IMR-90 (cell line): ENCODE measurements at regions not wholly inside any gene's neighbourhood (a gene's known extent, or its start where the extent isn't known, plus 50 kb on each side); places are given as distances from the start of the nearest gene placed in this dataset.

Experiments
- ATAC-seq: fragments of 200-7000 bp; cut with Tn5 transposase; 2 replicates; pipeline ENCODE4 v1.9.1; 2020; ENCODE audit warnings: low read depth, mild to moderate bottlenecking, moderate library complexity
- BruUV-seq: library from RNA; stranded (reverse); fragments of 400-500 nt; replicated peaks from 2 replicates; lab custom pipeline; 2021; lab: Mats Ljungman, UMichigan
- CTCF ChIA-PET: fragments of 300-600 bp; formaldehyde crosslinking; extraction: SDS; loops from one replicate; lab custom pipeline; 2021; ENCODE audit warnings: antibody characterized with exemption; lab: Yijun Ruan, JAX
- POLR2A ChIA-PET: fragments of 300-600 bp; sonication (Branson Sonifier 250); formaldehyde crosslinking; loops from one replicate; lab custom pipeline; 2022; ENCODE audit warnings: antibody characterized with exemption; ENCODE audit not compliant: unreplicated experiment; lab: Charles Lee
- DNase-seq: peaks from one replicate; pipeline ENCODE4 v3.0.0; 2013
- H2AFZ ChIP-seq: replicated peaks from 2 replicates; pipeline ENCODE3; 2013; ENCODE audit warnings: low read length, mild to moderate bottlenecking; ENCODE audit not compliant: poor library complexity
- H2AK5ac ChIP-seq: 2 replicates; pipeline ENCODE4 v1.6.1; 2013; ENCODE audit warnings: low read depth, low read length, inconsistent platforms
- H2AK9ac ChIP-seq: replicated peaks from 2 replicates; pipeline ENCODE3; 2013; ENCODE audit warnings: mild to moderate bottlenecking, low read depth, low read length, moderate library complexity; ENCODE audit not compliant: poor library complexity
- H2BK120ac ChIP-seq: 2 replicates; pipeline ENCODE4 v1.6.1; 2013; ENCODE audit warnings: low read depth, low read length, inconsistent platforms
- H2BK15ac ChIP-seq: 3 replicates; pipeline ENCODE4 v1.6.1; 2013; ENCODE audit warnings: low read depth, low read length, inconsistent platforms
- H2BK20ac ChIP-seq: 2 replicates; pipeline ENCODE4 v1.6.1; 2013; ENCODE audit warnings: low read depth, mild to moderate bottlenecking, inconsistent platforms, low read length, moderate library complexity
- H2BK5ac ChIP-seq: 2 replicates; pipeline ENCODE4 v1.6.1; 2013; ENCODE audit warnings: mild to moderate bottlenecking, low read depth, low read length, inconsistent platforms; ENCODE audit not compliant: poor library complexity, severe bottlenecking
- H3K14ac ChIP-seq: replicated peaks from 2 replicates; pipeline ENCODE4 v1.6.1; 2013; ENCODE audit warnings: low read depth, low read length, inconsistent platforms
- H3K18ac ChIP-seq: 2 replicates; pipeline ENCODE4 v1.6.1; 2013; ENCODE audit warnings: low read depth, low read length, control low read depth
- H3K23ac ChIP-seq: 2 replicates; pipeline ENCODE4 v1.6.1; 2013; ENCODE audit warnings: low read depth, low read length, inconsistent platforms
- H3K27ac ChIP-seq: 2 replicates; pipeline ENCODE4 v1.5.1; 2013; ENCODE audit warnings: mild to moderate bottlenecking, control low read depth, low read length; ENCODE audit not compliant: insufficient read depth
- H3K27me3 ChIP-seq: 2 replicates; pipeline ENCODE4 v1.6.1; 2013; ENCODE audit warnings: low read length; ENCODE audit not compliant: control insufficient read depth, insufficient read depth
- H3K36me3 ChIP-seq: 2 replicates; pipeline ENCODE4 v1.6.1; 2013; ENCODE audit warnings: low read length, mixed read lengths; ENCODE audit not compliant: control insufficient read depth, insufficient read depth
- H3K4ac ChIP-seq: 2 replicates; pipeline ENCODE4 v1.6.1; 2013; ENCODE audit warnings: low read depth, low read length, inconsistent platforms
- H3K4me1 ChIP-seq: 2 replicates; pipeline ENCODE4 v1.6.1; 2013; ENCODE audit warnings: low read length, mixed read lengths; ENCODE audit not compliant: control insufficient read depth, insufficient read depth
- H3K4me2 ChIP-seq: 2 replicates; pipeline ENCODE4 v1.6.1; 2013; ENCODE audit warnings: low read depth, mild to moderate bottlenecking, control low read depth, low read length, moderate library complexity
- H3K4me3 ChIP-seq: 2 replicates; pipeline ENCODE4 v1.5.1; 2013; ENCODE audit warnings: low read depth, mild to moderate bottlenecking, control low read depth, low read length, moderate library complexity; ENCODE audit not compliant: insufficient read depth
- H3K56ac ChIP-seq: 2 replicates; pipeline ENCODE4 v1.6.1; 2013; ENCODE audit warnings: low read length, inconsistent platforms; ENCODE audit not compliant: insufficient read depth; ENCODE audit errors: extremely low read depth
- H3K79me1 ChIP-seq, 2 experiments: 2 replicates each; pipeline ENCODE4 v1.6.1; 2013; ENCODE audit warnings: low read length in 2 of 2, inconsistent platforms in 1 of 2, low read depth in 1 of 2
- H3K9ac ChIP-seq: 2 replicates; pipeline ENCODE4 v1.6.1; 2013; ENCODE audit warnings: low read depth, low read length, control low read depth
- H3K9me1 ChIP-seq: 2 replicates; pipeline ENCODE4 v1.6.1; 2013; ENCODE audit warnings: low read length, inconsistent platforms; ENCODE audit not compliant: insufficient read depth
- H3K9me3 ChIP-seq: 2 replicates; pipeline ENCODE4 v1.6.1; 2013; ENCODE audit warnings: low read length; ENCODE audit not compliant: control insufficient read depth, insufficient read depth
- H4K20me1 ChIP-seq: 2 replicates; pipeline ENCODE4 v1.6.1; 2013; ENCODE audit warnings: low read length, inconsistent platforms; ENCODE audit not compliant: insufficient read depth
- H4K5ac ChIP-seq: 2 replicates; pipeline ENCODE4 v1.6.1; 2013; ENCODE audit warnings: mild to moderate bottlenecking, low read depth, low read length, control low read depth
- H4K8ac ChIP-seq, 2 experiments: 2 replicates each; pipeline ENCODE4 v1.6.1; 2013; ENCODE audit warnings: low read depth in 2 of 2, low read length in 2 of 2, control low read depth in 1 of 2, inconsistent platforms in 1 of 2
- H4K91ac ChIP-seq: 2 replicates; pipeline ENCODE4 v1.6.1; 2013; ENCODE audit warnings: low read depth, low read length, inconsistent platforms; ENCODE audit not compliant: insufficient read depth
- BHLHE40 ChIP-seq: fragments of 150-350 bp; IDR thresholded peaks from 2 replicates; pipeline ENCODE4 v1.6.1; 2016; ENCODE audit warnings: mild to moderate bottlenecking, low read depth, low read length
- CEBPB ChIP-seq: IDR thresholded peaks from 2 replicates; pipeline ENCODE4 v1.6.1; 2012; ENCODE audit warnings: low read depth, low read length, improper control_type of control experiment
- NFE2L2 ChIP-seq: fragments of 150-350 bp; IDR thresholded peaks from 2 replicates; pipeline ENCODE4 v1.6.1; 2016; ENCODE audit warnings: low read depth, mild to moderate bottlenecking, low read length
- RAD21 ChIP-seq: IDR thresholded peaks from 2 replicates; pipeline ENCODE4 v1.6.1; 2012; ENCODE audit warnings: low read length, improper control_type of control experiment
- RCOR1 ChIP-seq: IDR thresholded peaks from 2 replicates; pipeline ENCODE4 v1.6.1; 2012; ENCODE audit warnings: mild to moderate bottlenecking, low read length, improper control_type of control experiment; ENCODE audit not compliant: insufficient replicate concordance
- RFX5 ChIP-seq: IDR thresholded peaks from 2 replicates; pipeline ENCODE4 v1.8.0; 2012; ENCODE audit warnings: low read depth, mild to moderate bottlenecking, low read length, moderate library complexity
- SMC3 ChIP-seq: fragments of 150-350 bp; IDR thresholded peaks from 2 replicates; pipeline ENCODE4 v1.6.1; 2016; ENCODE audit warnings: low read depth, mild to moderate bottlenecking, antibody characterized with exemption, low read length, moderate library complexity
- WGBS, 2 experiments: methylation state at CpG; one replicate each; pipeline versions ENCODE4 v1.1.5 to v1.1.7; 2013; ENCODE audit warnings: missing lambda C conversion rate in 2 of 2; ENCODE audit not compliant: insufficient read length in 1 of 2; ENCODE audit errors: extremely low coverage in 2 of 2; 5-methylcytosine and 5-hydroxymethylcytosine counted together
- dilution Hi-C: fragments of 300-500 bp; cut with HindIII; formaldehyde crosslinking; loops from one replicate; pipeline ENCODE4 v1.14.3; 2018; ENCODE audit warnings: low sequenced_read_pairs; ENCODE audit not compliant: unreplicated experiment
- in situ Hi-C: fragments of 300-500 bp; cut with MboI; formaldehyde crosslinking; loops from 3 replicates; pipeline ENCODE4 v1.14.3; 2019; ENCODE audit warnings: low sequenced_read_pairs, inconsistent platforms, mixed read lengths
- intact Hi-C: fragments of 100-400 bp; cut with micrococcal nuclease; formaldehyde crosslinking; loops from 2 replicates; pipeline ENCODE4 v1.10.0; 2022
- TF ChIP-seq, protein P1 (sequence below): conservative IDR thresholded peaks from 2 replicates; pipeline ENCODE4 v1.5.1; 2012; ENCODE audit warnings: mild to moderate bottlenecking, low read depth, low read length, improper control_type of control experiment
- TF ChIP-seq, protein P2 (sequence below): fragments of 150-350 bp; IDR thresholded peaks from 2 replicates; pipeline ENCODE4 v1.6.1; 2016; ENCODE audit warnings: low read depth, mild to moderate bottlenecking, low read length, moderate library complexity, borderline replicate concordance

DNA sequence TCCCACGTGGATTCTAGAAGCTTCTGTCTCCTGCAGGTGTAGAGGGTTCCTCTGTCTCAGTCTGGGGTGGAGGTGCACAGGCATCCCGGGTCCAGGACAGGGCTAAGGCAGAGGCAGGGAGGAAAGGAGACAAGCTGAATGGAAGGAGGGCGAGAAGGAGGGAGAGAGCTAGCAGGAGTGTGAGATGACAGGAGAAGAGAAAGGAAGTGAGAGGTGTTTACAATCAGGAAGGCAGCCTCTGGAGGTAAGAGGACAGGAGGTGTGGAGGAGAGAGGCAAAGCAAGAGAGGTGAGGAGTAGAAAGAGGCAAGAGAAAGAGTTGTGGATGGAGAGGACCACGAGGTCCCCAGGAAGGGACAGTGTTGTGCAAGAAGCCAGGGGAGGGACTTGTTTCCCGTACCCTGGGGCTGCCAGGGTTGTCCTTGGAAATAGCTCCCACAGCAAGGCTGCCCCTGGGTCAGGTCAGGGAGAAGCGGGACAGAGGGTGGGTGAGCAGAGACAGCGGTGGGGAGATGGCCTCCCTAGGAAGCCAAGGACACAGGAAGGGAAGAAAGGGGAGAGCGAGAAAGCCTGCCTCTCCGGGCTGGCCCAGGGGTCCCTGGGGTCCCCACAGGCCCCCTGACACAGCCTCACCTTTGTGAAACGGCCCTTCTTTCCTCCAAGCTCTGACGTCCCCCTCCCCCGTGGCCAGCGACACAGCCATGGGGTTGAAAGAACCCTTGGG, 136.9 kb downstream of the CYP26B1 start:
- ATAC-seq (no peak), DNase-seq (no peak)
- intact Hi-C loops = no loop called here
- Histone ChIP-seq H3K36me3 (no peaks in the 10 kb centered on the region), H4K20me1 (no peaks in the 10 kb centered on the region), H3K27me3 (peaks cover 9% of the 10 kb centered on the region), H4K91ac (no peak overlapping the region), H2BK20ac (no peak overlapping the region), H3K4ac (no peak overlapping the region), H3K9me3 (no peaks in the 10 kb centered on the region), H2AK5ac (no peak overlapping the region), H3K9ac (no peak overlapping the region), H3K4me1 (no peaks in the 10 kb centered on the region), H2AK9ac (no peak overlapping the region), H2BK120ac (no peak overlapping the region), H3K79me1 (no peaks in the 10 kb centered on the region), H3K27ac (no peak overlapping the region), H2BK15ac (no peak overlapping the region), H3K18ac (no peak overlapping the region), H3K23ac (no peak overlapping the region), H4K5ac (no peak overlapping the region), H3K14ac (no peak overlapping the region), H3K9me1 (no peaks in the 10 kb centered on the region), H2BK5ac (no peak overlapping the region), H2AFZ (no peak overlapping the region), H4K8ac (no peak overlapping the region), H3K56ac (no peak overlapping the region), H3K4me3 (no peak overlapping the region), H3K4me2 (no peak overlapping the region)
- ChIA-PET POLR2A (no interaction called here), CTCF (no interaction called here)
- WGBS, 2 experiments = 55% methylated on average over 2 of the region's 13 CpGs; no CpG with 5 or more reads in 1 of the 2 experiments
- in situ Hi-C loops = no loop called here
- no TSS peak for BruUV-seq
- TF ChIP-seq RCOR1 = no peak
- TF ChIP-seq RAD21 = no peak
- no peak for TF ChIP-seq NFE2L2
- TF ChIP-seq, protein P1, sequence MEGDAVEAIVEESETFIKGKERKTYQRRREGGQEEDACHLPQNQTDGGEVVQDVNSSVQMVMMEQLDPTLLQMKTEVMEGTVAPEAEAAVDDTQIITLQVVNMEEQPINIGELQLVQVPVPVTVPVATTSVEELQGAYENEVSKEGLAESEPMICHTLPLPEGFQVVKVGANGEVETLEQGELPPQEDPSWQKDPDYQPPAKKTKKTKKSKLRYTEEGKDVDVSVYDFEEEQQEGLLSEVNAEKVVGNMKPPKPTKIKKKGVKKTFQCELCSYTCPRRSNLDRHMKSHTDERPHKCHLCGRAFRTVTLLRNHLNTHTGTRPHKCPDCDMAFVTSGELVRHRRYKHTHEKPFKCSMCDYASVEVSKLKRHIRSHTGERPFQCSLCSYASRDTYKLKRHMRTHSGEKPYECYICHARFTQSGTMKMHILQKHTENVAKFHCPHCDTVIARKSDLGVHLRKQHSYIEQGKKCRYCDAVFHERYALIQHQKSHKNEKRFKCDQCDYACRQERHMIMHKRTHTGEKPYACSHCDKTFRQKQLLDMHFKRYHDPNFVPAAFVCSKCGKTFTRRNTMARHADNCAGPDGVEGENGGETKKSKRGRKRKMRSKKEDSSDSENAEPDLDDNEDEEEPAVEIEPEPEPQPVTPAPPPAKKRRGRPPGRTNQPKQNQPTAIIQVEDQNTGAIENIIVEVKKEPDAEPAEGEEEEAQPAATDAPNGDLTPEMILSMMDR = no peak
- no peak for TF ChIP-seq CEBPB
- no peak for TF ChIP-seq SMC3
- TF ChIP-seq RFX5 = no peak
- TF ChIP-seq BHLHE40 = no peak
- TF ChIP-seq, protein P2, sequence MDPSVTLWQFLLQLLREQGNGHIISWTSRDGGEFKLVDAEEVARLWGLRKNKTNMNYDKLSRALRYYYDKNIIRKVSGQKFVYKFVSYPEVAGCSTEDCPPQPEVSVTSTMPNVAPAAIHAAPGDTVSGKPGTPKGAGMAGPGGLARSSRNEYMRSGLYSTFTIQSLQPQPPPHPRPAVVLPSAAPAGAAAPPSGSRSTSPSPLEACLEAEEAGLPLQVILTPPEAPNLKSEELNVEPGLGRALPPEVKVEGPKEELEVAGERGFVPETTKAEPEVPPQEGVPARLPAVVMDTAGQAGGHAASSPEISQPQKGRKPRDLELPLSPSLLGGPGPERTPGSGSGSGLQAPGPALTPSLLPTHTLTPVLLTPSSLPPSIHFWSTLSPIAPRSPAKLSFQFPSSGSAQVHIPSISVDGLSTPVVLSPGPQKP = no peak
- dilution Hi-C loops = no loop called here
